Vagina (tissue), 2 donors: ENCODE measurements at regions not wholly inside any gene's neighbourhood (a gene's known extent, or its start where the extent isn't known, plus 50 kb on each side); places are given as distances from the start of the nearest gene placed in this dataset.

Source experiments
- POLR2A ChIP-seq, 2 donors: fragments of 450-650 bp; IDR thresholded peaks; one replicate each; pipeline ENCODE4 v1.6.1; 2017; ENCODE audit warnings: antibody characterized with exemption in 2 of 2, mild to moderate bottlenecking in 2 of 2, moderate library complexity in 2 of 2
- POLR2AphosphoS5 ChIP-seq, 2 donors: sonication (generic); formaldehyde crosslinking; IDR thresholded peaks; one replicate each; pipeline ENCODE4 v1.9.0; 2017; ENCODE audit warnings: antibody characterized with exemption in 2 of 2, mild to moderate bottlenecking in 2 of 2, low read depth in 1 of 2; ENCODE audit not compliant: insufficient read depth in 1 of 2
- TF ChIP-seq, protein P1 (sequence below), 3 experiments: fragments of 450-650 bp in 2 of 3; fragments of 200-600 bp in 1 of 3; sonication (generic) in 1 of 3; IDR thresholded peaks; one replicate each; pipeline ENCODE4 v1.5.1; 2017 to 2019; ENCODE audit warnings: antibody characterized with exemption in 3 of 3, mild to moderate bottlenecking in 2 of 3, moderate library complexity in 2 of 3

DNA sequence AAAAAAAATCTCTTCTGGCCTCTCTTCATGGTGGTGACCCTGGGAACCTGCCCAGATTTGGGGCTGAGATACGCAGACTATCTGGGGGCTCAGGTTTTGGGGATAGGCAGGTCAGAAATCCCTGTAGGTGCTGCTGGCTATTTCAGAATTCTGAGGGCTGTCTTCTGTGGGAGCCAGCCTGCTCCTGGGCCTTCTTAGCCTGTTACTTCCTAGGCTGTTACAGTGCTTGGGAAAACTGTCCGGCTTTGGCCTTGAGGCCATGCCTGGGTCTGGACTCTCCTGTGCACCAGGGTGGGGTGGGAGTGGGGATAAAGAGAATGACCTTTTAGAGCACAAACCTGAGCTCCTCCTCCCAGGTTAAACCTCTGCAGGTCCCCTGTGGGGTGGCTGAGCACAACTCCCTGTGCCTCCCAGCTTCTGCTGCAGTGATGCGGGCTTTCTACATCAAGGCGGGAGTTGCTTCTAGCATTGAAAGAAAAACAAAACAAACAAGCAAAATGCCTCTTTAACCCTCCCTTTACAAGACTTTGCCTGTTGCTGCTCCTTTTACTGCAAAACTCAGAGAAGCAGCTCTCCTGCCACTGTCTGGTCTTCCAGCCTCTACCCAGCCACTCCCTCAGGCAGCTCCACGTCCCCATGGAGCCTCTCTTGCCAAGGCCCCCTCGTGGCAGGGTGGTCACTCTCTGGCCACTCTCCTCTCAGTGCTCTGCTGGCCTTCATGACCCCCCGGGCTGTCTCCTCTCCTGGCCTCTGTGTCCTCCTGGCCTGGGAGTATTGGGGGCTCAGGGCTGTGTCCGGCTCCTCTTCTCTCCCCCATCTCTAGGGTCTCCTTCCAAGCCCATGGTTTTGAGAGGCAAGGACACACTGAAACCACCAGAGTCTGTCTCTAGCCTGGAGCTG, 293.0 kb upstream of the HS6ST1 start:
- TF ChIP-seq, protein P1, sequence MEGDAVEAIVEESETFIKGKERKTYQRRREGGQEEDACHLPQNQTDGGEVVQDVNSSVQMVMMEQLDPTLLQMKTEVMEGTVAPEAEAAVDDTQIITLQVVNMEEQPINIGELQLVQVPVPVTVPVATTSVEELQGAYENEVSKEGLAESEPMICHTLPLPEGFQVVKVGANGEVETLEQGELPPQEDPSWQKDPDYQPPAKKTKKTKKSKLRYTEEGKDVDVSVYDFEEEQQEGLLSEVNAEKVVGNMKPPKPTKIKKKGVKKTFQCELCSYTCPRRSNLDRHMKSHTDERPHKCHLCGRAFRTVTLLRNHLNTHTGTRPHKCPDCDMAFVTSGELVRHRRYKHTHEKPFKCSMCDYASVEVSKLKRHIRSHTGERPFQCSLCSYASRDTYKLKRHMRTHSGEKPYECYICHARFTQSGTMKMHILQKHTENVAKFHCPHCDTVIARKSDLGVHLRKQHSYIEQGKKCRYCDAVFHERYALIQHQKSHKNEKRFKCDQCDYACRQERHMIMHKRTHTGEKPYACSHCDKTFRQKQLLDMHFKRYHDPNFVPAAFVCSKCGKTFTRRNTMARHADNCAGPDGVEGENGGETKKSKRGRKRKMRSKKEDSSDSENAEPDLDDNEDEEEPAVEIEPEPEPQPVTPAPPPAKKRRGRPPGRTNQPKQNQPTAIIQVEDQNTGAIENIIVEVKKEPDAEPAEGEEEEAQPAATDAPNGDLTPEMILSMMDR (IDR thresholded peaks at IDR 0.05), result no peak
- TF ChIP-seq POLR2A (IDR thresholded peaks at IDR 0.05) (no peak), POLR2AphosphoS5 (IDR thresholded peaks at IDR 0.05; ENCODE audit: insufficient read depth in 1 of 2, low read depth in 1 of 2) (no peak)
